ENCODE measurements at regions not wholly inside any gene's neighbourhood (a gene's known extent, or its start where the extent isn't known, plus 50 kb on each side); places are given as distances from the start of the nearest gene placed in this dataset.
"Not testable (repeated sequence)": the region's sequence is repeated elsewhere in the genome, so short reads cannot be mapped to it uniquely, and the experiment has no call there.

DNA sequence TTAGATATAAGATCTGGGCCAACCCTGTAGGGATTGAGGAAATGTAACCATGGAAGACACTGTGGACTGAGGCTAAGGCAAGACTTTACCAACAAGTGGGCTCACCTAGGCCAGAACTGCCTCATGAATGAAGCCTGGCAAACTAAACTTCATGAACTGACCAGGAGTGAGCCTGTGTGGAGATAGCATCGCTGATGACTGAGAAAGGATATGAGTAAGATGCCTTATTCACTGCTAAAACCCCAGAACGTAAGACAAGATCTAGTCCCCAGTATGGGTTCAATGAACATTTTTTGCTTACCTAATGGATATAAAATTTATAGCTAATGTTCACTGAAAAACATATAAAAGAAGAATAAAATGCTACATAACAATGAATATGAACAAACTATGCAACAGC, 399.8 kb downstream of the SATB2 start:
- no peaks in the 10 kb centered on the region for H3K9me3 ChIP-seq (ENCODE audit: control insufficient read depth, insufficient read depth, low read length)
- H3K4me1 ChIP-seq (ENCODE audit: control insufficient read depth, insufficient read depth, low read length), result no peaks in the 10 kb centered on the region
- no peaks in the 10 kb centered on the region for H3K36me3 ChIP-seq (ENCODE audit: control insufficient read depth, insufficient read depth, low read length)
- no CpG with 5 or more reads among the region's 2 CpGs for WGBS (ENCODE audit: insufficient coverage)
- no peaks in the 10 kb centered on the region for H3K27me3 ChIP-seq (ENCODE audit: control insufficient read depth, insufficient read depth, low read length)
- H3K4me3 ChIP-seq (ENCODE audit: low read depth, low read length), result no peak overlapping the region
- no peak for DNase-seq (ENCODE audit: low read depth in 4 of 6, low spot score in 6 of 6)
- H3K27ac ChIP-seq (ENCODE audit: low read depth, low read length), result no peak overlapping the region

- no peak overlapping the region for H3K4me3 ChIP-seq (ENCODE audit: low read depth, low read length)
- no peaks in the 10 kb centered on the region for H3K27me3 ChIP-seq (ENCODE audit: control insufficient read depth, insufficient read depth, low read length)
- no peak overlapping the region for H3K27ac ChIP-seq (ENCODE audit: low read depth, low read length)
- no peak for DNase-seq (ENCODE audit: low read depth in 4 of 6, low spot score in 6 of 6)
- H3K36me3 ChIP-seq (ENCODE audit: control insufficient read depth, insufficient read depth, low read length), result no peaks in the 10 kb centered on the region
- no CpG with 5 or more reads among the region's 2 CpGs for WGBS (ENCODE audit: insufficient coverage)
- H3K9me3 ChIP-seq (ENCODE audit: control insufficient read depth, insufficient read depth, low read length), result no peaks in the 10 kb centered on the region
- no peaks in the 10 kb centered on the region for H3K4me1 ChIP-seq (ENCODE audit: control insufficient read depth, insufficient read depth, low read length)
Measured at GRCh38 chr2:199055336-199055735, 402.4 kb downstream of the SATB2 start.

GRCh38 chr2:199042660-199043379, 414.9 kb downstream of the SATB2 start:
- H3K4me3 ChIP-seq (ENCODE audit: low read depth, low read length), result no peak overlapping the region
- no peak for DNase-seq (ENCODE audit: low read depth in 4 of 6, low spot score in 6 of 6)
- WGBS (ENCODE audit: insufficient coverage), result 58% methylated on average over 1 of the region's 2 CpGs
- no peaks in the 10 kb centered on the region for H3K36me3 ChIP-seq (ENCODE audit: control insufficient read depth, insufficient read depth, low read length)
- no peaks in the 10 kb centered on the region for H3K27me3 ChIP-seq (ENCODE audit: control insufficient read depth, insufficient read depth, low read length)
- H3K27ac ChIP-seq (ENCODE audit: low read depth, low read length), result no peak overlapping the region
- no peaks in the 10 kb centered on the region for H3K4me1 ChIP-seq (ENCODE audit: control insufficient read depth, insufficient read depth, low read length)
- H3K9me3 ChIP-seq (ENCODE audit: control insufficient read depth, insufficient read depth, low read length), result no peaks in the 10 kb centered on the region

- WGBS (ENCODE audit: insufficient coverage), result no CpG with 5 or more reads among the region's 2 CpGs
- no peaks in the 10 kb centered on the region for H3K4me1 ChIP-seq (ENCODE audit: control insufficient read depth, insufficient read depth, low read length)
- H3K27me3 ChIP-seq (ENCODE audit: control insufficient read depth, insufficient read depth, low read length), result no peaks in the 10 kb centered on the region
- H3K9me3 ChIP-seq (ENCODE audit: control insufficient read depth, insufficient read depth, low read length), result no peaks in the 10 kb centered on the region
- H3K36me3 ChIP-seq (ENCODE audit: control insufficient read depth, insufficient read depth, low read length), result no peaks in the 10 kb centered on the region
- no peak overlapping the region for H3K4me3 ChIP-seq (ENCODE audit: low read depth, low read length)
- DNase-seq (ENCODE audit: low read depth in 4 of 6, low spot score in 6 of 6), result no peak
- no peak overlapping the region for H3K27ac ChIP-seq (ENCODE audit: low read depth, low read length)
Measured at GRCh38 chr2:199040522-199040921, 417.2 kb downstream of the SATB2 start.

GRCh38 chr2:199033761-199034160, 424.0 kb downstream of the SATB2 start:
- not testable (repeated sequence) for H3K27ac ChIP-seq (ENCODE audit: low read depth, low read length); H3K4me1 ChIP-seq (ENCODE audit: control insufficient read depth, insufficient read depth, low read length); H3K4me3 ChIP-seq (ENCODE audit: low read depth, low read length); DNase-seq (ENCODE audit: low read depth in 4 of 6, low spot score in 6 of 6); H3K27me3 ChIP-seq (ENCODE audit: control insufficient read depth, insufficient read depth, low read length); H3K9me3 ChIP-seq (ENCODE audit: control insufficient read depth, insufficient read depth, low read length); H3K36me3 ChIP-seq (ENCODE audit: control insufficient read depth, insufficient read depth, low read length)
- WGBS (ENCODE audit: insufficient coverage), result no CpG with 5 or more reads among the region's 3 CpGs

DNA sequence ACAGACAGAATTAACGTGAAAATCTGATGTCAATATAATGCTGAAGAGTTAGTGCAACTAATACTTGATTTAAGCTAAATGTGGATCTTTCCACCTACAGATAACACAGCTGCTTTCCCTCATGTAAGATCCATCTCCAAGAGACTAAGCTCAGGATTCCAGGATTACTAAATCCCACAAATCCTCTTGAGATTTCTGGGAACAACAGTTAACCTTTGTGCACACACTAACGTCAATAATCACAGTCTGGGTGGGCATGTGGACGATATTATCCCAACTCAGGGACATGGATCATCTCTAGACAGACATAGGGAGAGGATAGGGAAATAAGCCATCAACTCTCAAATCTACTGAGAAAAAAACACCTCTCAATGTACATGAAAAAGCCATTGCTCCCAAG, 432.6 kb downstream of the SATB2 start:
- no peaks in the 10 kb centered on the region for H3K27me3 ChIP-seq (ENCODE audit: control insufficient read depth, insufficient read depth, low read length)
- no peak overlapping the region for H3K27ac ChIP-seq (ENCODE audit: low read depth, low read length)
- WGBS (ENCODE audit: insufficient coverage), result 40% methylated on average over 1 of the region's 3 CpGs
- no peaks in the 10 kb centered on the region for H3K4me1 ChIP-seq (ENCODE audit: control insufficient read depth, insufficient read depth, low read length)
- H3K4me3 ChIP-seq (ENCODE audit: low read depth, low read length), result no peak overlapping the region
- no peaks in the 10 kb centered on the region for H3K36me3 ChIP-seq (ENCODE audit: control insufficient read depth, insufficient read depth, low read length)
- no peak for DNase-seq (ENCODE audit: low read depth in 4 of 6, low spot score in 6 of 6)
- no peaks in the 10 kb centered on the region for H3K9me3 ChIP-seq (ENCODE audit: control insufficient read depth, insufficient read depth, low read length)

- Histone ChIP-seq H3K27ac (ENCODE audit: low read depth, low read length) (no peak overlapping the region), H3K4me3 (ENCODE audit: low read depth, low read length) (no peak overlapping the region), H3K36me3 (ENCODE audit: control insufficient read depth, insufficient read depth, low read length) (no peaks in the 10 kb centered on the region), H3K9me3 (ENCODE audit: control insufficient read depth, insufficient read depth, low read length) (no peaks in the 10 kb centered on the region), H3K27me3 (ENCODE audit: control insufficient read depth, insufficient read depth, low read length) (no peaks in the 10 kb centered on the region), H3K4me1 (ENCODE audit: control insufficient read depth, insufficient read depth, low read length) (no peaks in the 10 kb centered on the region)
- no peak for DNase-seq (ENCODE audit: low read depth in 4 of 6, low spot score in 6 of 6)
Measured at GRCh38 chr2:199024224-199024623, 433.5 kb downstream of the SATB2 start.

DNA sequence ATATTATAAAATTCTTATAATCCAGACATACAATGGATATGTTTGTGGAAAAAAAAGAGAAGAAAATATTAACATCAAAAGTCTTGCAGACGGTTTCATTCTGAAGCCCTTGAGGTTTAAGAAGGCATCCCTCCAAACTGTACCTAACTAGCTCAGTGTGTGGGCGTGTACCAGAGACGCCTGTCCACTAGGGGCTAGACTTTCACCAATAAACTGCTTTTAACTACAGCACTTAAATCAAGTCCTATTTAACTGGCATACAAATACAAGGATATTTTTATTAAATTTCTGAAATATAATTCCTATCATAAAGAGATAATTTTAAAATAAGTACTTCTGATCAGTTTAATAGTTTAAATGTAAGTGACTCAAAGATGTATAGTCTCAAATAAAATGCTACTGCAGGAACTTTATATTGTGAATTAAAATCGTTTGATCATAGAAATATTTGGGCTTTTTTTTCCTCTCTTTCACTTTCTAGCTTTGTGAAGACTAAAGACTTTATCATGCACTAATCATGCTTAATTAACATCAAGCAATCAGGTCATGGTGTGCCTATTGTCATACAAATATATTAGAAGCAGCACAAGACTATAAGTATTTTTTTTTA, 437.7 kb downstream of the SATB2 start:
- Histone ChIP-seq H3K9me3 (ENCODE audit: control insufficient read depth, insufficient read depth, low read length) (no peaks in the 10 kb centered on the region), H3K36me3 (ENCODE audit: control insufficient read depth, insufficient read depth, low read length) (no peaks in the 10 kb centered on the region), H3K4me3 (ENCODE audit: low read depth, low read length) (no peak overlapping the region), H3K27ac (ENCODE audit: low read depth, low read length) (no peak overlapping the region), H3K4me1 (ENCODE audit: control insufficient read depth, insufficient read depth, low read length) (no peaks in the 10 kb centered on the region), H3K27me3 (ENCODE audit: control insufficient read depth, insufficient read depth, low read length) (no peaks in the 10 kb centered on the region)
- no CpG with 5 or more reads among the region's 4 CpGs for WGBS (ENCODE audit: insufficient coverage)
- peak in 3 of 6 donors; percentile 6 to 59 (median 38) for DNase-seq (ENCODE audit: low read depth in 4 of 6, low spot score in 6 of 6)

- no CpG with 5 or more reads among the region's 1 CpG for WGBS (ENCODE audit: insufficient coverage)
- no peaks in the 10 kb centered on the region for H3K36me3 ChIP-seq (ENCODE audit: control insufficient read depth, insufficient read depth, low read length)
- H3K4me1 ChIP-seq (ENCODE audit: control insufficient read depth, insufficient read depth, low read length), result no peaks in the 10 kb centered on the region
Measured at GRCh38 chr2:199018826-199019225, 438.9 kb downstream of the SATB2 start.

GRCh38 chr2:199015072-199015471, 442.7 kb downstream of the SATB2 start:
- Histone ChIP-seq H3K4me1 (ENCODE audit: control insufficient read depth, insufficient read depth, low read length) (no peaks in the 10 kb centered on the region), H3K27me3 (ENCODE audit: control insufficient read depth, insufficient read depth, low read length) (no peaks in the 10 kb centered on the region), H3K27ac (ENCODE audit: low read depth, low read length) (no peak overlapping the region), H3K36me3 (ENCODE audit: control insufficient read depth, insufficient read depth, low read length) (no peaks in the 10 kb centered on the region), H3K4me3 (ENCODE audit: low read depth, low read length) (no peak overlapping the region), H3K9me3 (ENCODE audit: control insufficient read depth, insufficient read depth, low read length) (peaks cover 2% of the 10 kb centered on the region)
- no peak for DNase-seq (ENCODE audit: low read depth in 4 of 6, low spot score in 6 of 6)

More at GRCh38 chr2:199018826-199019225, 438.9 kb downstream of the SATB2 start:
- Histone ChIP-seq H3K27me3 (ENCODE audit: control insufficient read depth, insufficient read depth, low read length) (no peaks in the 10 kb centered on the region), H3K27ac (ENCODE audit: low read depth, low read length) (no peak overlapping the region), H3K4me3 (ENCODE audit: low read depth, low read length) (no peak overlapping the region), H3K9me3 (ENCODE audit: control insufficient read depth, insufficient read depth, low read length) (no peaks in the 10 kb centered on the region)
- DNase-seq (ENCODE audit: low read depth in 4 of 6, low spot score in 6 of 6), result no peak

Data from spinal cord (tissue), 9 donors.